HG03280 (cell line): ENCODE measurements at regions not wholly inside any gene's neighbourhood (a gene's known extent, or its start where the extent isn't known, plus 50 kb on each side); places are given as distances from the start of the nearest gene placed in this dataset.
"Not testable (repeated sequence)": the region's sequence is repeated elsewhere in the genome, so short reads cannot be mapped to it uniquely, and the experiment has no call there.

Experiments used
- ATAC-seq: cut with Tn5 transposase; IDR thresholded peaks from one replicate; pipeline ENCODE4 v1.9.1; 2021; ENCODE audit warnings: mild to moderate bottlenecking, moderate library complexity; ENCODE audit not compliant: unreplicated experiment

DNA sequence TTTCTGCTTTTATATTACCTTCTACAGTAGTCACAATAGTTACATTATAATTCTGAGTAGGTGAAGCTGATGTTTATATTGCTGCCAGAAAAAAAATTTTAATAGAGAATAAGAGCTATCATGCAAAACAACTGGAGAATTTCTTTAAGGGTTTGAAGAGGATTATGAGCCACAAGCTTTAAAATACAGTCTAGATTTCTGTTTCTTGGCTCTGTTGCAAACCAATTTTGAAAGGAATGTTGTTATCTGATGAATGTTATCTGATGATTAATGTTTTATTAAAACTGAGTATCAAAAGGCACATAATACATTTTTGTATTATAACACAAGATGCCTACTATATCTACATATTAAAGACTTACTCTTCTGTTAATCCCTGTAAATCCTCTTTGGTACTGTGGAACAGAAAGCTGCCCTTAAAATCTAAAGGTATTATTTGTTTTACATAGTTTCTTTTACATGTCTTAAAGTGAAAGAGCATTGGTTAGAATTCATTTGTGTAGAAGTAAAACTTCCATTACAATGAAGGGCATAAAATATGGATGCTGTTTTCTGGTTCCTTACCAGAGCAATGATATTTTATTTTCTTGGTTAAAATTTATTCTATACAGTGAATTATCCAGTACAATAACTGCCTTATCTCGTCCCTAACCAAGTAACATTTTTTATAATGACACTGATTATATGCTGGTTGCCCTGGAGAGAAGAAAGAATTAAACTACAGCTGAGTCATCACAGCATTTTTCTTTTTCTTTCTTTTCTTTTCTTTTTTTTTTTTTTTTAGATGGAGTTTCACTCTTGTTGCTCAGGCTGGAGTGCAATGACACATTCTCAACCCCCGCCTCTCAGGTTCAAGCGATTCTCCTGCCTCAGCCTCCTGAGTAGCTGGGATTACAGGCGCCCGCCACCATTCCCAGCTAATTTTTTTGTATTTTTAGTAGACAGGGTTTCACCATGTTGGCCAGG, 205.7 kb downstream of the TANC2 start:
- ATAC-seq = no peak

DNA sequence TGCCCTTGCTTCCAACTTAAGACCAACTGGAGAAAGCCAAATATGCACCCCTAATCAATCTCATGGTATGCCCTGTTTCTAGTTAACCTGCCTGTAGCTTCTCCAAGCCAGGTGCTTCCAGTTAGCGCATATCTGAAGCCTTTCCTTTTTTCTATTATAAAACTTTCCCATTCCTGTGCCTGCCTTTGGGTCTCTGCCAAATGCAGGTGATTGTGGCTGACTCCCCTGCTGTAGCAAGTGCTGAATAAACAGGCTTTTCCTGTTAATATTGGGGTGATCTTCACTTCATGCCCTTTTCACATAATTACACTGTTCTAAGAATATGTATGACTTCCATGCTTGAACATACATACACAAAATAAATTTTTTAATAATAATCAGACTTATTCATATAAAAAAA, 207.4 kb downstream of the TANC2 start:
- ATAC-seq = no peak

DNA sequence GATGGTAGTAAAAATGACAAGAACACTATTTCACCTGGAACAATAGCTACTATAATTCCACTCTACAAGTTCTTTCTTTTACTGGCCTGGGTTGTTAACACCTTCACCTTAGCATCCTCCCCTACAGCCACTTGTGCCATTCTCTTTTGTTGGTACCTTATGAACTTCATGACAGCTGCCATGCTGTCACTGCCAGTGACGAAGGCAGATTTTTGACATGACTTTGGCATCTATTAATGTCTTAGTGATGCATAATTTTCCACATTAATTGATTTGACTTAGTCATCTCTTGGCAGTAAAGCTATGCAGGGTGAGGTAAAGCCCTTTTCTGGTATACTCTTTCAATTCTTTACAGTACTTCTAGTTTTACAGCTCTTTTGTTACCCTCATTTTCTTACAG, 207.9 kb downstream of the TANC2 start:
- no peak for ATAC-seq

DNA sequence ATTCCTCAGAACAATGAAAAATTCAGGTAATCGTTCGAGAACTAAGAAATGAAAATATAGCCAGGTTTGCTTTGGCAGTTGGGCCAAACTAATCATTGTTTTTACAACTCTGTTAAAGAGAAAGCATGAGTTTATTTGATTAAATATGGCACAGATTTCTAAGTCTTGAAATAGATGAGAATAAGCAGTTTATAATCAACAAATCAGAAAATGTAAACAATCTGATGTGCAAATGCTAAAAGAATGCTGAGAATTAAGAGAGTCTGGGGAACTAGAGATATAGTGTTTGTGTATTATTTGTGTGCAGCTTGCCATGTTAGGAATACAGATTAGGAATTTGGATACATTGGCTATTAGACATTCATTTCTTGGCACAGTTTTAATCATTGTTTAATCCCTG, 212.5 kb downstream of the TANC2 start:
- ATAC-seq = no peak

DNA sequence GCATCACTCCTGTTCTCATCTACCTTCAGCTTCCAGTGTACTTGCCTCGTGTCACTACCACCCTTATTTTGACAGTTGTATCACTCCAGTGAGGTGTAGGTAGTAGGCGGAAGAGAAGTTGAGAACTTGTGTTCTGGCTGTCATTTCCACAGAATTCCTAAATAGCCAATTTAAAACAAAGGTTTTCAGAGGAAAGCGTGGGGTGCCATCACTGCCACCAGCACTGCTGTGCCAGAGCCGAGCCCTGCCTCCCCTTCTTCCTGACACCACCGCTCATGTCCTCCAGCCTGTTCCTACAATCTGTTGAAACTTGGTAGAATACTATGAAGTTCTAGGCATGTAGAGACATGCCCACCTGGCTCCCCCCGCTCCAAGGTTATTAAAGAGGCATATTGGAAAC, 215.8 kb downstream of the TANC2 start:
- no peak for ATAC-seq

DNA sequence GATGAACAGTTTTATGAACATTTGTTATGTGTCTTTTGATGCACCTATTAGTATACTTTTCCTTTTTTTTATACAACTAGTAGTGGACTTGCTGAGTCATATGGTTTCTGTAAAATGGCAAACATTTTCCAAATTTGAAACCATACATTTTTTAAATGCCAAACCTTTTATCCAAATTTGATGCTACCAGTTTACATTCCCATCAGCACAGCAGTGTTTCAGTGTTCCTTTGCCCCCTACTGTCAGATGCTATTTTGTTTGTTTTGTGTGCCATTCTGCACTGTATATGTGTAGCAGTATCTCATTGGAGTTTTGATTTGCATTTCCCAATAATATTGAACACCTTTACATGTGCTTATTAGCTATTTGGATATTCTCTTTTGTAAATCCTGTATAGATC, 219.4 kb downstream of the TANC2 start:
- no peak for ATAC-seq

DNA sequence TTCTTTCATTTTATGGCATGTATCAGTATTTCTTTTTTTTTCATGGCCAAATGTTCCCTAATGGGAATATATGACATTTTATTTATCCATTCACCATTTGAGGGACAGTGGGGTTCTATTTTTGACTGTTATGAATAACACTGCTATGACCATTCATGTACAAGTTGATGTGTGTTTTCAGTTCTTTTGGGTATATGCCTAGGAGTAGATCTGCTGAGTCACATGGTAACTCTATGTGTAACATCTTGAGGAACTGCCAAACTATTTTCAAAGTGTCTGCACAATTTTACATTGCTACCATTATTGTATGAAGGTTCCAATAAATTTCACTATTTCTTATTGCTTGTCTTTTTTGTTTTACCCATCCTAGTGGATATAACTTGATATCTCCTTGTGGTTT, 223.0 kb downstream of the TANC2 start:
- ATAC-seq = no peak

DNA sequence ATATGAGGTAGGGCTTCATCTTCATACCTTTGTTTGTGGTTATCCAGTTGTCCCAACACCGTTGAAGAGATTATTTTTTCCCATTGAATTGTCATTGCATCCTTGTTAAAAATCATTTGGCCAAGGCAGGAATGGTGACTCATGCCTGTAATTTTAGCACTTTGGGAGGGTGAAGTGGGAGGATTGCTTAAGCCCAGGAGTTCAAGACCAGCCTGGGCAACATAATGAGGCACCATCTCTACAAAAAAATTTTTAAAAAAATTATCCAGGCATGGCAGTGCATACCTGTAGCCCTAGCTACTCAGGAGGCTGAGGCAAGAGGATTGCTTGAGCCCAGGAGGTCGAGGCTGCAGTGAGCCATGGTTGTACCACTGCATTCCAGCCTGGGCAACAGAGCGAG, 223.9 kb downstream of the TANC2 start:
- ATAC-seq = no peak

DNA sequence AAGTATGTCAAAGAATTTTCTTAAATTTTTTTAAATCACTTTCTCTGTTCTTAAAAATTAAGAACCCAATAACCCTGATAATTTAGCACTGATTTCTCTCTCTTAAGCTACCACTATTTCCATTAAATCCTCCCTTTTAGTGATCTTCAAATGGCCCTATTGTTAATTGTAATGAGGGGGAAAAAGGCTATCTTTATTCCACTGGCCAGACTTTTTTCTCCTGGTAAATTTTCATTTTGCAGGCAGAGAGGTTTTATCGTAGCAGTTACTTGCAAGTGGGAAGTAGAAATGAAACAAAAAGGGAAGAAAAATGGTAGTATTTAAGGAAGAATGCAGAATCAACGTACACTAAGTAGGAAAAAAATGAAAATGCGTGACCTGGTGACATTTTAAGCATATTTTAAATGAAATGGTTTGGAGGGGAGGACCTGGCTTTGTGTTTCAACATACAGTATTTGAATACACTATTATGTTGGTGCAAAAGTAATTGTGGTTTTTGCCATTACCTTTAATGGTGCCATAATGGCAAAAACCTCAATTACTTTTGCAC, 224.9 kb downstream of the TANC2 start:
- ATAC-seq = no peak

DNA sequence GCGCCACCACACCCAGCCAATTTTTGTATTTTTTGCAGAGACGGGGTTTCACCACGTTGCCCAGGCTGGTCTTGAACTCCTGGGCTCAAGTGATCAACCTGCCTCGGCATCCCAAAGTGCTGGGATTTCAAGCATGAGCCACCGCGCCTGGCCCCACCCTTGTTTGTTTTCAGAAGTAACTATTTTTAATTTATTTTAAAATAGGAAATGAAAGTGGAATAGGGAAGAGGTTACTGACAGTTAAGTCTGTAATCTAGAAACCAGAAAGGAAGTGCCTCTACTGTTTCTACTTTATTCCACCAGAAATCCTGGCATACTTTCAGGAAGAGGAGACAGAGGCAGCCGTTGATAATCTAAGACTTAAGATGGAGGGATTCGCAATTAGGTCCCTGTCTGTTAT, 225.6 kb downstream of the TANC2 start:
- no peak for ATAC-seq

DNA sequence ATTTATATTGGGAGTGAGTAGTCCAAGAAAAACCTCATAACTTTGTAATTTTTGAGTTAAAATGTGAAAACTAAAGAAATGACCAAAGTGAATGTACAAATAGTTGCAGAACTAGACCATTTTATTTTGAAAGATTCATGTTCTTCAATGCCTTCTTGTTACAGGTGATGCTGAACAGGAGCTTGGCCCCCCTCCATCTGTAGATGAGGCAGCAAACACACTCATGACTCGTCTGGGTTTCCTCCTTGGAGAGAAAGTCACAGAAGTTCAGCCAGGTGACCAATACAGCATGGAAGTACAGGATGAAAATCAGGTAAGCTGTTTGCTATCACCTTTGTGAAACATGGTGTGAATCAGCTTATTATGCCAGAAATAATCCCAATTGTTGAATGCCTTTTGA, 227.8 kb downstream of the TANC2 start:
- ATAC-seq = no peak

DNA sequence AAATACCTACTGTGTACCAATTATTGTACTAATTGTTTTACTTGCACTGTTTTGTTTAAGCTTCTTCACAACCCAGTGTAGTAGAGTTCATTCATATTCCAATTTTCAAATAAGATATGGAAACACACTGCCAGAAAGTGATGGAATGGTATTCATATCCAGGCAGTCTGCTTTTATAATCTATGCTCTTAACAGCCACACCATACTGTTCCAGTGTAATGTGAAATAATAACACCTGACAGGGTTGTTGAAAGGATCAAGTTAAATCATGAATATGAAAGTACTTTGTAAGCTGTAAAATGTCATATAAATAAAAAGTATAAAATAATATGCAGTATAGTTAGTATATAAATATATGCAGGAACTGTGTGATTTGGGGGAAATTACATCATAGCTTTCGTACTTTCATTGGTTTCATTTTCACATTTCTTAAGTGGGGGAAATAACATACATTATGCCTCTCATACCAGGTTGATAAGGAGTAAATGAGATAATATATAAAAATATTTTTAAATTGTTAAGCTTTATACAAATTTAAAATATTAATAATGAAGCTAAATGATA, 230.8 kb downstream of the TANC2 start:
- no peak for ATAC-seq

DNA sequence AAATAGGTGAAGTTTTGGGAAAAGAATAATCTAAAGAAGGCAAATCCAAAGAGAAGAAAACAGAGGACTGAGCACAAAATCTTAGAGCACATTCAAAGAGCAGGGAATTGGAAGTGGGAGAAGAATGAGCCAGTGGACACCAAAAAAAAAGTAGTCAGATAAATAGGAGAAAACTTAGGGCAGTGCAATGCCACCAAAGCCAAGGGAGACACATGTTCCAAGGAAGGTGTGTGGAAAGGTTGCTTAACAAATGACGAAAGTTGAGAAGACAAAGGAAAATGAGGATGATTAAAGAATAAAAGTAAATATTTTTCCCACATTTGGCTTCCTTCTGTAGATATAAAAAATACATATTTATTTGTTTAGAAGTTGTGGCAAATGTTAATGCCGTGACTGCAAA, 237.6 kb downstream of the TANC2 start:
- ATAC-seq = no peak

DNA sequence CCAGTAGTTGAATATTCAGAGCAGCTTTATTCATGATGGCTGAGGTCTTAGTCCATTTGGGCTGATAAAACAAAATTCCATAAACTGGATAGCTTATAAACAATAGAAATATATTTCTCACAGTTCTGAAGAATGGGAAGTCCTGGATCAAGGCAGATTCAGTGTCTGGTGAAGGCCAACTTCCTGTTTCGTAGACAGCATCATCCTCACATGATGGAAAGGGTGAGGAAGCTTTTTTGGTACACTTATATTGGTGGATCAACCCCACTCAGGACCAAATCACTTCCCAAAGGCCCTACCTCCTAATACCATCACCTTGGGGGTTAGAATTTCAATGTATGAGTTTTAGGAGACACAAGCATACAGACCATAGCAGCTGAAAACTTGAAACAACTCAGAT, 224.2 kb downstream of the CYB561 start:
- ATAC-seq = no peak

DNA sequence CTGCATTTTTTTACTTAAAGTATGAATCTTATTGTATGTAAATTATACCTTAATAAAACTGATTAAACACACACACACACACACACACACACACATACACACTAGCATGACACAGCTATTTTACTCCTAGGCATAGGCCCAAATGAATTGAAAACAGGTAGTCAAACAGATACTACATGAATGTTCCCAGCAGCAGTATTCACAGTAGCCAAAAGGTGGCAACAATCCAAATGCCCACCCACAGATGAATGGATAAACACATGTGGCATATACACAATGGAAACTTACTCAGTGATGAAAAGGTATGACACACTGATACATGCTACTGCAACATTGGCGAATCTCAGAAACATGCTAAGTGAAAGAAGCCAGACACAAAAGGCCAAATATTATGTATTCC, 223.5 kb downstream of the CYB561 start:
- ATAC-seq = no peak

DNA sequence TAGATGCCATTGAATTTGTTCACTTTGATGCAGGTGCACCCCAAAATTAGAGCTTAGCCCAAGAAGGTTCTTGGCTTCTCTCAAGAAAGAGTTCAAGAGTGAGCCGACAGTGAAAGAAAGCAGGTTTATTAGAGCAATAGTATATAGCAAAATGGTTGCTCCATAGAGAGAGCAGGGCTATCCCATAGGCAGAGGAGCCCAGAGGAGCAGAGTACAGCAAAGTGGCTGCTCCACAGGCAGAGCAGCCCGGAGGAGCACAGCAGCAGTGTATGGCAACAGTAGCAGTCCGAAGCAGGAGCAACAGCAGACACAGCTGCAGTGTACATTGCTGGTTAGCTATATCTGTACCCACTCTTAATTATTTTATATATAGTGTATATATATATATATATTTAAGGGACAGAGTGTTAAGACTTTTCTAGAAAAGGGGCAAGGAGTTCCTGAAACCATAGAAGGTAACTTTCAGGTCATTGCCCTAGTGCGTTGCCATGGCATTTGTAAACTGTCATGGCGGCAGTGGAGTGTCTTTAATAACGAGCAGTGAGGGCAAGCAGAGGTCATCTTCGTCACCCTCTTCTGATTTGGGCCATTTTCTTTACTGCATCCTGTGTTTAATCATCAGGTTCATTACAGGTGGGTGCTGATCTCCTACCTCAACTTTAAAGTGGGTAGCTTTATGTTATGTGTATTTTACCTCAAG, 222.7 kb downstream of the CYB561 start:
- ATAC-seq = no peak

DNA sequence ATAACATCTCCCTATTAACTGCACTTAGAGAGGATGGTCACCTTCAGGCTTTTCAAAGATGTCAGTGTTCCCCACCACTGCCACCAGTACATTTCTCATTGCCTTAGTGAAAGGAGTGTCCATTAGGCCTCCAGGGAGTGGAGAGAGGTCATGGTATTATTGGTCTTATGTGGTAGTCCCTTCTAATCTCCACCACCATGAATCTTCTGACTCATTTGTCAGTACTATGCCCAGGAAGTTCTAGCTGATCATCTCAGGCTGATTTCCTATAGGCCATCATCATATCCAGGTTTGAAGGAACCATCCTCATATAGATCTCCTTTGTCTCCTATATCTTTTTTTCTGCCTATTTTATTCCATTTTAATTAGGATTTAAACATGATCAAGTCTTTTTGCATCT, 221.5 kb downstream of the CYB561 start:
- no peak for ATAC-seq

DNA sequence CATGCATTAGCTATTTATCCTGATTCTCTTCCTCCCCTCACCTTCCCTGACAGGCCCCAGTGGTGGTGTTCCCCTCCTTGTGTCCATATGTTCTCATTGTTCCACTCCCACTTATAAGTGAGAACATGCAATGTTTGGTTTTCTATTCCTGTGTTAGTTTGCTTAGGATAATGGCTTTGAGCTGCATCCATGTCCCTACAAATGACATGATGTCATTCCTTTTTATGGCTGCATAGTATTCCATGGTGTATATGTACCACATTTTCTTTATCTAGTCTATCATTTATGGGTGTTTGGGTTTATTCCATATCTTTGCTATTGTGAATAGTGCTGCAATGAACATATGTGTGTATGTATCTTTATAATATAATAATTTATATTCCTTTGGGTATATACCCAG, 219.4 kb downstream of the CYB561 start:
- ATAC-seq = not testable (repeated sequence)

DNA sequence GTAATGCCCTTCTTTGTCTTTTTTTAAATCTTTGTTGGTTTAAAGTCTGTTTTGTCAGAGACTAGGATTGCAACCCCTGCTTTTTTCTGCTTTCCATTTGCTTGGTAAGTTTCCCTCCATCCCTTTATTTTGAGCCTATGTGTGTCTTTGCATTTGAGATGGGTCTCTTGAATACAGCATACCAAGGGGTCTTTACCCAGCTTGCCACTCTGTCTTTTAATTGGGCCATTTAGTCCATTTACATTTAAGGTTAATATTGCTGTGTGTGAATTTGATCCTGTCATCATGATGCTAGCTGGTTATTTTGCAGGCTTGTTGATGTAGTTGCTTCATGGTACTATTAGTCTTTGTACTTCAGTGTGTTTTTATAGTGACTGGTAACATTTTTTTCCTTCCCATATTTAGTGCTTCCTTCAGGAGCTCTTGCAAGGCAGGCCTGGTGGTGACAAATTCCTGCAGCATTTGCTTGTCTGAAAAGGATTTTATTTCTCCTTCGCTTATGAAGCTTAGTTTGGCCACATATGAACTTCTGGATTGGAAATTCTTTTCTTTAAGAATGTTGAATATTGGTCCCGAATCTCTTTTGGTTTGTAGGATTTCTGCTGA, 215.0 kb downstream of the CYB561 start:
- ATAC-seq = not testable (repeated sequence)

DNA sequence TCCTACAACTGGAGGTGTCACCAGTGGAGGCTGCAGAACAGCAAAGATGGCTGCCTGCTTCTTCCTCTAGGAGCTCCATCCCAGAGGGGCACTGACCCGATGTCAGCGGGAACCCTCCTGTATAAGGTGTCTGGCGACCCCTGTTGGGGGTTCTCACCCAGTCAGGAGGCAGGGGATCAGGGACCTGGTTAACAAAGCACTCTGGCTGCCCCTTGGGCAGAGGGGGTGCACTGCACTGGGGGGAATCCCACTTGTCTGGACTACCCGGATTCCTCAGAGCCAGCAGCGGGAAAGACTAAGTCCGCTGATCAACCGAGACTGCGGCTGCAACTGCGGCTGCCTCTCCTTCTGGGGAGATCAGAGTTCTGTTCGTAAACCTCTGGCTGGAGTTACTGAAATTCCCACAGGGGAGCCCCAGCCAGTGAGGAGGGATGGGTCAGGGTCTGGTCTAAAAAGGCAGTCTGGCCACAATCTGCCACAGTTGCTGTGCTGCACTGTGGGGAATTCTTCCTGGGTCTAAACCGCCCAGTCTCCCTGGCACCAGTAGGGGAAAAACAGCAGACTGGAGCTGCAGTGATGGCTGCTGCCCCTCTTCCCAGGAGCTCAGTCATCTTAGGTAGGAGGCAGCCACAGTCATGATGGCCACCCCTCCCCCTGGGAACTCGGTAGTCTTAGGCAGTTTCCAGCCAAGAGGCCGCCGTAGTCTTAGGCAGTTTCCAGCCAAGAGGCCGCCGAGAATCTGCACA, 213.4 kb downstream of the CYB561 start:
- ATAC-seq = no peak

DNA sequence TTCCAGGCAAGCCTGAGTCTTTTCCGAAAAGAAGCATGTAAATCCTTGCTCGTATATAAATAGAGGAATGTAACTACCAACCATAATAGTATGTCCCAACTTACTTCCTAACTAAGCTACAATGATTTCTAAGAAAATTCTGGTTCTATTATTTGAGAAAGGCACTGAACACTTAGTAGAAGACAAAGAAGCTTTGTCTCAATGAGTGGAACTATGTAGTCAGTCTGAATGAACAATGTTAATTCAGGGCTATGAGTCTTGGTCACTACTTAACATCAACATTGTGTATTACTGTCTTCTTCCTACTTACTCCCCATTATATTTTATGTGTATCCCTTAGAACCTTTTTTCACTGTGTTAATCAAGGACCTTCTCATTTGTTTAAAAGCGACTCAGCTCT, 206.0 kb downstream of the CYB561 start:
- no peak for ATAC-seq
